ENCODE measurements at regions not wholly inside any gene's neighbourhood (a gene's known extent, or its start where the extent isn't known, plus 50 kb on each side); places are given as distances from the start of the nearest gene placed in this dataset.

DNA sequence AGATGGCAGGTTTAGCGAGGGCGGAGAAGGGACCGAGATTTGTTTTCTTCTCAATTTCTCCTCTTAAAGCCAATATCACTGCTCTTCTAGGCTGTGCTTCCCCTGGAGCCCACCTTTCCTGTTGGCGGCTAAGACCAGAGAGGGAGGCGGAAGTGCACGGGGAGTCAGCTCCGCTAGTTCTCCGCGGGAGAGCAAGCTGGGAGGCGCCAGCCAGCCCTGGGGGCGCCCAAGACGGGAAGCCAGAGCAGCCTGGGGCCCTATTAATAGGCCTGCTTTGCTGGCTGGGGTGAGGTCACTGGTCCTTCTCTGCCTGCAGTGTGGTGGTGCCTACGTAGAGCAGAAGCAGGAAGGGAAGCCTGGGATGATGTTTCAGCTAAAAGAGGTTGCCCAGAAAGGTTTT is 61.6 kb downstream of the LSM5 start:
- no peak for DNase-seq (ENCODE audit: low read depth in 3 of 3)

GRCh38 chr7:32427769-32428291 is 62.4 kb downstream of the LSM5 start:
- peak; percentile 26 to 59 (median 40) for DNase-seq (ENCODE audit: low read depth in 3 of 3)

DNA sequence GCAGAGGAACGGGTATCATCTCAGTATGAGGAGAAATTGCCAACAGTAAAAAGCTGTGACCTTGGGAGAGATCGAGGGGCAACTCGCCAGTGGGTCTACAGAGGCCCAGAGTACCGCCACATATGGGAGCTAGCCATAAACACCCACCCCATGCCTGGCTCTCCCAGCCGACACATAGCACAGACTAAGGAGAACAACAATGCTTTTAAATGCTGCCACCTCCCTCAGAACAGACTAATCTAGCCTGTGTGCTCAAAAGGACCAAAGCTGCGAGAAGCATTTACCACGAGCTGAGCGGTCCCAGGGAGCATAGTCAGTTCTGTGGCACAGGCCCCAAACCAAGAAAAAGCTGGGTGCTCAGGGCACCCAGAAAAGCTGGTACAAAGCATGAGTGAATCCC is 73.3 kb downstream of the LSM5 start:
- DNase-seq (ENCODE audit: low read depth in 3 of 3): no peak

GRCh38 chr7:32415936-32416335 is 74.2 kb downstream of the LSM5 start:
- DNase-seq (ENCODE audit: low read depth in 3 of 3): no peak

DNA sequence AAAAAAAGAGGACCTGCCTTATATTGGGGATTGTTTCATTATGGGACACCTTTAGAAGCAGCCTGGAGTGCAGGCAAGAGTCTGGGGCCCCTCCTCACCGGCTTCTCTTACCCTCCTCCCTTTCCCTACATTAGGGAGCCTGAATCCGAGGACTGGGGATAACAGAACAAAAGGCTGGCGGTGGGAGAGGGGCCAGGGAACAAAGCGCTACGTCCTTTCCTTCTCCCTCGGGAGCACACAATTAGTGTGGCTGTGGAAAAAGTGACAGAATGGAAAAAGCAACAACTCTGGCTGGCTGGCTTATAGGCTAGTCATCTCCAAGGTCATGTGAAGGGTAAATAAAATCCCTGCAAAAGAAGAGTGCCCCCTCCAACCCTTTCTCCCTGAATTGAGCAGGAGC is 74.7 kb downstream of the LSM5 start:
- DNase-seq (ENCODE audit: low read depth in 3 of 3): no peak

GRCh38 chr7:32412471-32412870 is 77.7 kb downstream of the LSM5 start:
- no peak for DNase-seq (ENCODE audit: low read depth in 3 of 3)

GRCh38 chr7:32410545-32410944 is 79.6 kb downstream of the LSM5 start:
- DNase-seq (ENCODE audit: low read depth in 3 of 3): no peak

DNA sequence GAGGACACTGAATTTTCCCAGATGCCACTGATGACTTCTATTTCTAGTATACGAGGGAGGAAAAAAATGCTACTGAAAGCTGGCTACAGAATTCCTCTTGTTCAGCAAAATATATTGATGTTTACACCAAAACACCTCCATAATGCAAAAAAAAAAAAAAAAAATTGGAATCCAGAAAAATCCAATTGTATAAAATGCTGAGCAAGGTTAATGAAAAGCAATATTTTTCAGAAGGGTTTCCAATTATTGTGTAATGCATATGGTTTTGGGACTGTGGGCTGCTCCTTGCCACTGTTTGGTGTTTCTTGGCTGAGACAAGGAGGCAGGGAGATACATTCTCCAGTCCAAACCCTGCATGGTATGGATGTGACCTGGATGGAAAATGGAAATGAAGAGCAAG is 83.8 kb downstream of the LSM5 start:
- no peak for DNase-seq (ENCODE audit: low read depth in 3 of 3)

- no peak for DNase-seq (ENCODE audit: low read depth in 3 of 3)
Measured at GRCh38 chr7:32403463-32404229, 86.5 kb downstream of the LSM5 start.

DNA sequence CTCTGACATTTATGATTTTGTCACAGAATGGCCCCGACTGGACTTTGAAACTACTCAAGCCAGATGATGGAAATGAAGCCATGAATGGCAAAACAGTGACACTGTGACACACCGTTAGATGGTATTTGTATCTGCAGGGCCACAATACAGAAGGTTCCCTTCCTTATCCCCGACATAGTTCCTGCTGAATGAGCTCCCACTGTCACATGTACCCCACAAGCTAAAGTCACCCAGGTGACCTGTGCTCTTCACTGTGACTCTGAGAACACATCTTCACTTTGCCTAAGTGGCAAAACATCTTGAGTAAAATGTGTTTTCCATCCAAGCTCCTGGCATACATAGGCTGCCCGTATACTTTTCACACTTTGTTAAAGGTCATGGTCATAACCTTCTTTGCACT is 89.5 kb downstream of the LSM5 start:
- DNase-seq (ENCODE audit: low read depth in 3 of 3): no peak

DNA sequence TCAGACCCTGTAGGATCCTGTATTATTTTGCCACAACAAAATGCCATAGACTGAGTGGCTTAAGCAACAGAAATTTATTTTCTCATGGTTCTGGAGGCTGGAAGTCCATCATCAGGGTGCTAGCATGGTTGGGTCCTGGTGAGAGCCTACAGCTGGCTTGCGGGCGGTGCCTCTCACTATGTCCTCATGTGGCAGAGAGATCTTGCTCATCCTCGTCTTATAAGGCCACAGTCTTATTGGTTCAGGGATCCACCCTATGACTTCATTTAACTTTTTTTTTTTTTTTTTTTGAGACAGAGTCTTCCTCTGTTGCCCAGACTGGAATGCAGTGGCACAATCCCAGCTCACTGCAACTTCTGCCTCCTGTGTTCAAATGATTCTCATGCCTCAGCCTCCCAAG is 90.9 kb downstream of the LSM5 start:
- no peak for DNase-seq (ENCODE audit: low read depth in 3 of 3)

DNA sequence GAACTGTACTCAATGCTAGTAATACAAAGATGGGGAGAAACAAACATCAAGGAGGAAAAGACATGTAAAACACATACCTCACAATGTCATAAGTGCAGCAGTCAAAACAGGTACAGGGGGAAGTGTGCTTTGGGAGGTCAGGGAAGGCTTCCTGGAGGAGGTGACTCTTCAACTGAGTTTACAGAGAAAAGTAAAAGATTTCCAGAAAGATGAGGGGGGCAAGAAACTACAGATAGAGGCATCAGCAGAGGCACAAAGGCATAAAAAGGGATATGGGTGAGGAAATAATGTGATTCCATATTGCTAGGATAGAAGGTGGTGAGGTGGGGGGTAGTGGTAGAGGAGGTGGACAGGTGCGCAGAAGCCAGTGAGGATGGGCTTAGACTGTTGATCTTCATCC is 95.0 kb downstream of the LSM5 start:
- no peak for DNase-seq (ENCODE audit: low read depth in 3 of 3)

GRCh38 chr7:32393861-32394260 is 96.3 kb downstream of the LSM5 start:
- DNase-seq (ENCODE audit: low read depth in 3 of 3): no peak

DNA sequence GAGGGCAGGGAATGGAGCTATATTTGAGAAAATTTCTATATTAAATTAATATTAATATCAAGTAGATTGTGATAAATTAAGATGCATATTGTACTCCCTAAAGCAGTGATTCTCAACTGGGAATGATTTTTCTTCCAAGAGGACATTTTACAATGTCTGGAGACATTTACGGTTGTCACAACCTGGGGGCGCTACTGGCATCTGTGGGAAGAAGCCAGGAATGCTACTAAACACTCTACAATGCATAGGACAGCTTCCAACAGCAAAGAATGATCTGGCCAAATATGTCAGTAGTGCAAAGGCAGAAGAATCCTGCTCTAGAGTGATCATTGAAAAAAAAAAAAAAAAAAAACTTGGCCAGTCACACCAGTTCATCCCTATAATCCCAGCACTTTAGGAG is 100.0 kb downstream of the LSM5 start:
- DNase-seq (ENCODE audit: low read depth in 3 of 3): no peak

DNA sequence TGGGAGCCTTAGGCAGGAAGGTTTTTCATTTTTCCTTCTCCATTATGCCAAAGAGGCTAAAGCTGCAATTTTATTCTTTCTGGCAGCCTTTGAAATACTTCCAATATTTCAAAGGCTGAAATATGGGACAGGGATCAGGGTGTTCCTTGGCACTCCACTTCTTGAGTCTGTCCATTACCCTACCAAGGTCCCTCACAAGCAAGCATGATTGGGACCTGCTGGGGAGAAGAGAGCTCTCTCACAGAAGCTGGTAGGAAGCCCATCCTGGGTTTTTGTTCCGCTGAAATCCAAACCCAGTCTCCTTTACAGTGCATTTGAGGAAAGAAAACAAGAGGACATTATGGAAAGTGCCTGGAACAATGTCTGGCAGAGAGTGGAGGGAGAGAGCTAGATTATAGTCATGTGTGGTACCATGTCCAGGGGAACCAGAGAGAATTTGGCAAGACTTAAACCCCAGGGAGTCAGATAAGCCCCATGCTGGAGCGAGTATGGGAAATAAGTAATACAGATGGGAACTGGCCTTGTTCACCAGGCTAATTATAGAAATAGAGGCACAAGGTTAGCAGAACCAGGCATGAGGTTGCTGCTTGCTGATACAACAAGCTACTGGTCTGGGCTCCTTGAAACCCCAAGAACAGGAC is 104.7 kb downstream of the LSM5 start:
- DNase-seq (ENCODE audit: low read depth in 3 of 3): no peak

- DNase-seq (ENCODE audit: low read depth in 3 of 3): no peak
Measured at GRCh38 chr7:32381024-32381601, 109.1 kb downstream of the LSM5 start.

- no peak for DNase-seq (ENCODE audit: low read depth in 3 of 3)
Measured at GRCh38 chr7:32379510-32380112, 110.6 kb downstream of the LSM5 start.

DNA sequence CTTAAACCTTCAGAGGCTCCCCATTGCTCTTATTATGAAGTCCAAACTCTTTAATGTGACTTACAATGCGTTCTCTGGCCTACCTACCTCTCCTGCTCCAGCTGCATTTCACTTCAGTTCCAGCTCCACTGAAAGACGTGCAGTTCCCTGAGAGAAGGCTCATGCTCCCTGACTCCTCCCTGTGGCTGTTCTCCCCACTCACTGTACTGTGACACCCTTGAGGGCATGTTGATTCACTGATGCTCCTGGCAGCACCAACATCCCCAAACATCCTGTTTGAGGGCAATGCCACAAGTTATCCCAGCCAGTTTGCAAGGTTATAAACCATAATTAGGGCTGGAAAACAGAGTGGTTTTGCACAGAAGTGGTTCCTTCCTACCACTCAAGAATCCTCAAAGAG is 111.2 kb downstream of the LSM5 start:
- no peak for DNase-seq (ENCODE audit: low read depth in 3 of 3)

DNA sequence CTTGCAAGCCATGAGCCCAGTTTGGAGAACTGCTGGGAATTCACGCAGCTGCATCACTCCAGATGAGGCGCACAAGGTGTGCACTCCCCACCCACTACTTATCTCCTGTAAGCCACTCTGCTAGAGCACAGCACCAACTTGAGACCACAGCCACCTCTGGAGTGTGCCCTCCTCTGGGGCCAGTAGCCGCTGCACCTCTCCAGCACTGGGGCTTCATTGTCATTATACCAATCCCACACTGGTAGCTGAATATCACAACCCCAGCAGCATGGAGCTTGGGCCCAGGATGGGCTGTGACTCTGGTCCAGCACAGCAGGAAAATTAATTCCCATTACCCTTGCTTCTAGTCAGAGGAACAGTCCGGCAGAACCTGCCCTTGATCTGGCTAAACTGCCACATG is 125.6 kb downstream of the LSM5 start:
- DNase-seq (ENCODE audit: low read depth in 3 of 3): no peak

- no peak for DNase-seq (ENCODE audit: low read depth in 3 of 3)
Measured at GRCh38 chr7:32360127-32360526, 130.1 kb downstream of the LSM5 start.

- no peak for DNase-seq (ENCODE audit: low read depth in 3 of 3)
Measured at GRCh38 chr7:32357535-32358277, 132.5 kb downstream of the LSM5 start.
